ENCODE measurements at regions not wholly inside any gene's neighbourhood (a gene's known extent, or its start where the extent isn't known, plus 50 kb on each side); places are given as distances from the start of the nearest gene placed in this dataset.

DNA sequence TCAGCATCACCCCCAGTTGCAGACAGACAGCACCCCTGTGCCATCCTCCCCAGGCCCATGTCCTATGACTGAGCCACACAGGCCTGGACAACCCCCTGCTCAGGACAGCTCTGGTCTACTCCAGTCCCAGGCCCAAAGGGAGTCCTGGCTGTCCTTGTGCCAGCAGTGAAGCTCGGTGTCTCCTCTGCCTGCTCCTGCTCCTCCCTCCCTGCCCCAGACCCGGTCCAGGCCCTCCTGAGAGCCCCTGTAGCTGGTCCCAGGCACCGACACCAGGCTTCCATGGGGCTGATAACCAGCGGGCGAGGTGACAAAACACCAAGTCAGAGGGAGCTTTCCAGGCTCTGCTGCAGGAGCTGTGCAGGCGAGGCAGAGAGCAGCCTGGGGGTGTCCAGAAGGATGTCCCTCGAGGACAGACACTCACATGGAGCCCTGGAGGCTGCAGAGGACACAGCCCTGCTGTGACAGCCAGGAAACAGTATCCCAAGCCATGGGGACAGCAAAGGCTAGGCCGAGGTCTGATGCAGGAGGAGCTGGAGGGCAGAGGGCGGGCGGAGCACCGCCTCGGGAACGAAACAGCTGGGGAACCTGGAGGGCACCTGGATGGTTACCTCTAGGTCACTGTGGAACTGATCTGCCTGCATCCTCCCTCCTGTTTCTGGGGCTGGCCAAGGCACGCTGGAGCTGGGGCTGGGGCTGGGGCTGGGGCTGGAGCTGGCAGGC, 103.8 kb upstream of the PRR20G start:
- no peak for TF ChIP-seq SUZ12 (IDR thresholded peaks at IDR 0.05)
- no peak for TF ChIP-seq LEF1 (IDR thresholded peaks at IDR 0.05; ENCODE audit: borderline replicate concordance)
- TF ChIP-seq TARDBP (IDR thresholded peaks at IDR 0.05), result no peak
- TF ChIP-seq HDGF (IDR thresholded peaks at IDR 0.05; ENCODE audit: borderline replicate concordance), result no peak
- TF ChIP-seq ELF4 (IDR thresholded peaks at IDR 0.05), result no peak

All from HEK293T (cell line).